LoVo (cell line): ENCODE measurements at regions not wholly inside any gene's neighbourhood (a gene's known extent, or its start where the extent isn't known, plus 50 kb on each side); places are given as distances from the start of the nearest gene placed in this dataset.

Experiments
- DNase-seq: peaks from one replicate; pipeline ENCODE4 v3.0.0-alpha.2; 2016; ENCODE audit warnings: low spot score

GRCh38 chr17:65444049-65444448 lies 117.4 kb downstream of the AXIN2 start:
- DNase-seq = no peak

DNA sequence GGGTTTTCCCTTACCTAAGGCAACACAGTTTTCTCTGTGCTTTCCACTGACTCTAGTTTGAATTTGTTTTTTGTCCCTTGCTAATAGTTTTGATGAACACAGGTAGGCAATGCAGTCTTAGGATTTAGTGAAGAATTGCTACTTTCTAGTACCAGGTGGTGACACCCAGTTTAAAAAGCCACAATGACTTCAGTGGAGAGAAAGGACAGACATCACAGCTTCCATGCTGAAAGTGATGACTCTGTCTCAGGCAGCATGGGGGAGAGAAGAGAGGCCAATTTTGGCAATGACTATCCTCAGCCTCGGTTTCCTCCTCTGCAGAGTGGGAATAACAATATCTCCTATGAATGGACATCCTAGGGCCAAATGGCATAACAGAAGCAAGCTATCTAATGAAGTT lies 118.8 kb downstream of the AXIN2 start:
- DNase-seq = no peak

GRCh38 chr17:65442250-65442649 lies 119.2 kb downstream of the AXIN2 start:
- DNase-seq = peak; percentile 72

- DNase-seq = no peak
Observed at GRCh38 chr17:65441053-65441605, 120.3 kb downstream of the AXIN2 start.

- peak; percentile 61 for DNase-seq
Observed at GRCh38 chr17:65438708-65439294, 122.6 kb downstream of the AXIN2 start.

- DNase-seq = no peak
Observed at GRCh38 chr17:65438173-65438572, 123.3 kb downstream of the AXIN2 start.

DNA sequence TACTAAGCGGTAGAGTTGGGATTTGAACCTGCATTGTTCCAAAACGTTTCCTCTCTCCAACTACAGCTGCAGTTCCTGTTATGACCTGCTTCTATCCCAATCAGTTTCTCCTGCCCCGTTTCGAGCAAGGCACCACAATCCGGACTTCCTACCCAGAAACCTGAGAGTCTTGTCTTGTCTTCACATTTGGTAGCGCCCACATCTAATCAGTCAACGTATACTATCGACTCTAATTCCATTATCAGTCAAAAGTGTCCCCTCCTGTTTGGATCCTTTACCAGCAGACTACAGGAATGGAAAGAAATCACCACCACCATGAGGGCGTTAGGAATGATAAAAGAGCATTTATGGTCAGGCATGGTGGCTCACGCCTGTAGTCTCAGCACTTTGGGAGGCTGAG lies 124.6 kb downstream of the AXIN2 start:
- DNase-seq = no peak

DNA sequence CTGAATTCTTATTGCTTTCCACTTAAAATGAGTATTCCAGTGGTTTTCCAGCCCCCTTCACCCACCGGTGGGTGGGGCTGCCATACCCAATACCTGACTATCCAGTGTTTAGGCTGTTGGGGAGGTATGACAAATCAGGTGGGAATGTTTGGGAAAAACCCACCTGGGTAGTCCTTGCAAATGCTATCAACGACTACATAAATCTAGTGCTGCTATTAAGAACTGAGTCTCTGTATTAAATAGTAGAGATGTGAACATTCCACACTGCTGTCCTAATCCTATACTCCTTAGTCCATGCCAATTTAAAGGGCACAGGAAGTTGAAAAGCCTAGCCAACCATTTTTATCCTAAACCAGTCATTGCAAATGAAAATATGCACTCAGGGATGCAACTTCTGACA lies 126.6 kb downstream of the AXIN2 start:
- peak; percentile 58 for DNase-seq

DNA sequence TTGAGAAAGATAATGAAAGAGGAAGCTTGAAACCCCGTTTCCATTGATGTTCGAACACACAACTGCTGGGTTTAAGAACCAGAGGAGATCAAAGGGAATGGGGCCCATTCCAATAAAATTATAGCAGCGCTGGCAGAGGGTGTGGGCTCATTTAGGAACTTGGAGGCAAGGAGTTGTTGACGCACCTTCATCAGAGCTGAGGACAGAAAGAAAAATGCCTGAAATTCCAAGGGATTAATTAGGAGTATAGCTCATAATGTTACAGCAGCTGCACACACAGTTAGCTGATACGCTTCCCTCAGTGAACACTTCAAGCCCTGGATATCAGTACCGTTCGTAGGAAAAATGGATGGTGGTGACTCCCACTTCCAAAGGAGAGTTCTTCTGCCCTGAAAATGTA lies 127.2 kb downstream of the AXIN2 start:
- DNase-seq = peak; percentile 87

GRCh38 chr17:65433592-65433991 lies 127.9 kb downstream of the AXIN2 start:
- peak; percentile 71 for DNase-seq

- no peak for DNase-seq
Observed at GRCh38 chr17:65433157-65433556, 128.3 kb downstream of the AXIN2 start.

DNA sequence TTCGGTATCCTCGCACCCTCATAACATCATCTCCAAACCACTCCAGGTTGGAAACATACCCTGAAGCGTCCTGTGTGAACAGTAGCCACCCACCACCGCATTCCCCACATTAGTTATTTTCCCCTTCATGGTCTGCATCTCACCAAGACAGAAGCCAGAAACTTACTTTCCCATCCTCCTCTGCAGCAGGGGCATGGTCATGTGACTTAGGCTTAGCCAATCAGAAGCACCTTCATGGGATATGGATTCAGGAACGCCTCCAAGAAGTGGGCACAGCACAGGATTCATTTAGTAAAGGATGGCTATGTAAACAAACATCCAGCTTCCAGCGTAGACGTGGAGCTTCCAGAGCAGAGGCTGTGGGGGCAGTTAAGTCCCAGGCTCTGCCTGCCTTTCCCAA lies 130.3 kb downstream of the AXIN2 start:
- no peak for DNase-seq

GRCh38 chr17:65430209-65430833 lies 131.1 kb downstream of the AXIN2 start:
- no peak for DNase-seq

DNA sequence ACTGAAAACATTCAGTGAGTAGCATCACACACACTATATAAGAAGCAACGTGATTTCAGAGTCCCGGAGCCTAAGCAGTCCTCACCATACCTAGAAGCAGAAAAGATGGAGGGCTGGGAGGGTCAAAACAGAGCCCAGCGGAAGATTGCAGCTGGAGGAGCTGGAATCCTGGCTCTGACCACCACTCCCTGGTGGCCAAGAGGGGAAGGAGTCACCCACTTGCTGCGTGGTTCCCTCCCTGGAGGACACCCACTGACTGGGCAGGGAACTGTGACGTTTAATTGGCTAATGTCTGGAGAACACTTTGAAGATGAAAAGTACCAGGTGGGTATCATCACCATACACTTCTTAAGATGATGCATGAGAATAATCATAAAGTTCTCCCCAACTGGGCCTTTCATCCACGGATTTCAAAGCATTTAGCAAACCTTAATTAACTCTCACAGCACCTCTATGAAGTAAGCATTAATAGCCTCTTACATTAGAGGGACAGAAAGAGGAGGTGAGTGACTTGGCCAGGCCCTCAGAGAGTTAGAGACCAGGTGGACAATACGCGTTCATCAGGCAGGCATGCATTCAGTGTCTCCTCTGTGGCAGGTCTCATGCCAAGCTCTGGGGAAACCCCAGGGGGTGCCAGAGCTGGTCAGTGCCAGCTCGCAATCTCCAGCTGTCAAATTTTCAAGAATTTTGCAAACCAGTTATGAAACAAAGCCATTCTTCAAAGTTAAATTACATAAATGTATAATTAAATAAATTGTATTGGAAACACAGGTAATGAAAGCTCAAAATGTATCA lies 137.9 kb downstream of the AXIN2 start:
- no peak for DNase-seq

GRCh38 chr17:65418622-65419021 lies 142.8 kb downstream of the AXIN2 start:
- no peak for DNase-seq

DNA sequence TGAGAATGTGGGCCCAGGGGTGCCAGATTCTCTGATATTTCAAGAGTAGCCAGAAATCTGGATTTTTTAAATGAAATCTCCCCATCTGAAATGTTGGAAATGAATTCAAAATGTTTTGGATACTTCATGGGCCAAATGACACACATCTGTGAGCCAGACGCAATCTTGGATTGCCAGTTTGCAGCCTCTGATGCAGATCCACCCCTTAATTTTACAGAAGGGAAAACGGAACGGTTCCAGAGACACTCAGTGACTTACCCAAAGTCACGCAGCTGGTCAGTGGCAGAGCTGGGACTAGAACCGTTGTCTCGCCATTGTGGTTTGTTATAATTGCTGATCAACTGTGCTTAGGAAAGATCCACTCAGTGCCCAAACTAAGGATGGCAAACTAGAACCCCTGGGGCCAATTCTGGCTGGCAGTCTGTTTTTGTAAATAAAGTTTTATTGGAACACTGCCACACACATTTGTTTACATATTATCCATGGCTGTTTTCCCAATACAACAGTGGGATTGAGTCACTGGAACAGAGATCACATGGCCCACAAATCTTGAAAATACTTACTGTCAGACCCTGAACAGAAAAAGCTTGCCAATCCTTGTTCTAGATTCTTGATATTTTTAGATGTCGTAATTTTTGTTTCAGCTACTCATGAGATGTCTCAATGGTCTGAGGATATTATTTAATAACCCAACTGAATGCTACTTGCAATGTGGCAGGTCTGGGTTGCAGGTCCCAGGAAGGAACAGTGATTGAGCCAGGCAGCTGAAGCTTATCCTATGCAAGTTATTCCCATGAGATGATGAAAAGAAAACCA lies 143.8 kb downstream of the AXIN2 start:
- no peak for DNase-seq

DNA sequence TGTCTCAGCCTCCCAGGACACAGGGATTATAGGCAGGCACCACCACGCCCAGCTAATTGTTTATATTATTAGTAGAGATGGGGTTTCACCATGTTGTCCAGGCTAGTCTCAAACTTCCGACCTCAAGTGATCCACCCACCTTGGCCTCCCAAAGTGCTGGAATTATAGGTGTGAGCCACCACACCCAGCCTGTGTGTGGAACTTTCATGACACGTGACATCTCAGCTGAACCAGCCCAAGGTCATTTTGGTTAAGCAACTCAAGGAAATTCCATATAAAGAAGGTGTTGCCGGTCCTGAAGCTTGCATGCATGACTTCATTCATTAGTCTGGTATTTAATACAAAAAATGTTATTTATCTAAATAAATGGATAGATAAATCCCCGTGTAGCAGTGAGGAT lies 145.5 kb downstream of the AXIN2 start:
- DNase-seq = no peak

GRCh38 chr17:65413390-65413789 lies 148.1 kb downstream of the AXIN2 start:
- DNase-seq = no peak

DNA sequence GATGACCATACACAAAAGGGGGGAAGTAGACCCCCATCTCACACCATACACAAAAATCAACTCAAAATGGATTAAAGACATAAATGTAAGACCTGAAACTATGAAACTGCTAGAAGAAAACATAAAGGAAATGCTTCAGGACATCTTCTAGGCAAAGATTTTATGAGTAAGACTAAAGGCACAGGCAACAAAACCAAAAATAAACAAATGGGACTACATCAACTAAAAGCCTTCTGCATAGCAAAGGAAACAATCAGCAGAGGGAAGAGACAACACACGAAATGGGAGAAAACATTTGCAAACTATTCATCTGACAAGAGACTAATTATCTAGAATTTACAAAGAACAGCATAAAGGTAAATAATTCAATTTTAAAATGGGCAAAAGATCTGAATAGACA lies 152.1 kb downstream of the AXIN2 start:
- no peak for DNase-seq

GRCh38 chr17:65408050-65408449 lies 153.4 kb downstream of the AXIN2 start:
- DNase-seq = no peak

DNA sequence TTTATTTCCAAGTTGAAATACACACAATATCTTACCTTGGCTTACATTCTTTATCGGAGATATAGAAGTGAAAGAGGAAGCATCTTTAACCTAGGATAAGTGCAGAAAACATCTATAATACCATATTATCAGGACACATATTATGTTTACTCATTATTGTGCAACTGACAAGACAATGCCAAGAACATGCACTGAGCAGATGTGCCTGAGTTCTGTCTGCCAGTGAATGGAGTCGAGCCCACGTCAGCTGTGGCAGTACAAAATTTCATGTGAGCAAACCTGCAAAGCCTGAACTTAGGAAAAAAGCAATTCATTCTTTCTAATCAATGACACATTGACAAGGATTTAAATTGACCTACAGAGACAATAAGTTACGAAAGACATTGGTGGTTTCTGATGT lies 154.4 kb downstream of the AXIN2 start:
- DNase-seq = no peak

- DNase-seq = no peak
Observed at GRCh38 chr17:65406552-65406951, 154.9 kb downstream of the AXIN2 start.
